Endothelial cell of umbilical vein (primary cell): ENCODE measurements at regions not wholly inside any gene's neighbourhood (a gene's known extent, or its start where the extent isn't known, plus 50 kb on each side); places are given as distances from the start of the nearest gene placed in this dataset.
A peak's percentile ranks its signal among the peaks of the same experiment; 100 is the strongest.

Experiments
- BruUV-seq: library from RNA; stranded (reverse); fragments of 400-500 nt; replicated peaks from 2 replicates; lab custom pipeline; 2021; lab: Mats Ljungman, UMichigan
- CTCF ChIA-PET: fragments of 300-600, 350-600 bp; sonication (Branson Sonifier 250); formaldehyde crosslinking; loops from one replicate; lab custom pipeline; 2021; ENCODE audit warnings: antibody characterized with exemption, inconsistent platforms; lab: Charles Lee
- POLR2A ChIA-PET: fragments of 300-600, 350-600 bp; sonication (Branson Sonifier 250); formaldehyde crosslinking; loops from one replicate; lab custom pipeline; 2021; ENCODE audit warnings: antibody characterized with exemption, inconsistent platforms; lab: Charles Lee
- DNase-seq: peaks from one replicate; pipeline ENCODE4 v3.0.0-alpha.2; 2011; ENCODE audit warnings: low read depth, low spot score
- FAIRE-seq: peaks from 2 replicates; lab custom pipeline; 2011; peaks lifted over from hg19 to GRCh38; lab: Jason Lieb, UNC
- H2AFZ ChIP-seq: 2 replicates; pipeline ENCODE4 v1.6.0; 2012; ENCODE audit warnings: low read depth, low read length, control low read depth, inconsistent platforms
- H3K27ac ChIP-seq: 2 replicates; pipeline ENCODE4 v1.5.1; 2011; ENCODE audit warnings: low read depth, mild to moderate bottlenecking, control low read depth, low read length, moderate library complexity; ENCODE audit not compliant: insufficient read depth
- H3K27me3 ChIP-seq, 2 experiments: 2 replicates each; pipeline versions ENCODE4 v1.6.0 to v1.6.1; 2011; ENCODE audit warnings: low read length in 2 of 2, mixed read lengths in 1 of 2; ENCODE audit not compliant: control insufficient read depth in 2 of 2, insufficient read depth in 2 of 2
- H3K36me3 ChIP-seq, 2 experiments: 2 replicates in 1 of 2; 3 replicates in 1 of 2; pipeline ENCODE4 v1.5.1; 2011; ENCODE audit warnings: low read length in 2 of 2, mild to moderate bottlenecking in 1 of 2, moderate library complexity in 1 of 2; ENCODE audit not compliant: control insufficient read depth in 2 of 2, insufficient read depth in 2 of 2; ENCODE audit errors: extremely low read depth in 1 of 2
- H3K4me1 ChIP-seq: 3 replicates; pipeline ENCODE4 v1.5.1; 2011; ENCODE audit warnings: mild to moderate bottlenecking, low read length; ENCODE audit not compliant: control insufficient read depth, insufficient read depth; ENCODE audit errors: extremely low read depth
- H3K4me2 ChIP-seq: 2 replicates; pipeline ENCODE4 v1.6.1; 2011; ENCODE audit warnings: low read length, control low read depth, mixed read lengths; ENCODE audit not compliant: insufficient read depth
- H3K4me3 ChIP-seq, 3 experiments: fragments of 200-600 bp in 1 of 3; sonication (generic), shearing (Covaris generic) in 1 of 3; replicated peaks in 1 of 3; 2 replicates each; pipeline ENCODE4 v1.5.1; 2011 to 2016; ENCODE audit warnings: control low read depth in 3 of 3, low read length in 3 of 3, mild to moderate bottlenecking in 2 of 3, inconsistent platforms in 1 of 3, low read depth in 1 of 3, moderate library complexity in 1 of 3; ENCODE audit not compliant: insufficient read depth in 1 of 3
- H3K79me2 ChIP-seq: 2 replicates; pipeline ENCODE4 v1.6.0; 2012; ENCODE audit warnings: low read length, inconsistent platforms; ENCODE audit not compliant: control insufficient read depth, insufficient read depth
- H3K9ac ChIP-seq: replicated peaks from 2 replicates; pipeline ENCODE3; 2011; ENCODE audit warnings: low read length, control low read depth; ENCODE audit not compliant: insufficient read depth; ENCODE audit errors: extremely low read depth
- H3K9me1 ChIP-seq: replicated peaks from 3 replicates; pipeline ENCODE4 v1.6.0; 2011; ENCODE audit warnings: mild to moderate bottlenecking, low read length; ENCODE audit not compliant: control insufficient read depth, insufficient read depth; ENCODE audit errors: extremely low read depth
- H3K9me3 ChIP-seq: replicated peaks from 2 replicates; pipeline ENCODE4 v1.5.1; 2012; ENCODE audit warnings: low read length, inconsistent platforms; ENCODE audit not compliant: control insufficient read depth, insufficient read depth
- H4K20me1 ChIP-seq: replicated peaks from 2 replicates; pipeline ENCODE3; 2011; ENCODE audit warnings: mild to moderate bottlenecking, low read length; ENCODE audit not compliant: control insufficient read depth, insufficient read depth; ENCODE audit errors: extremely low read depth
- CTCF ChIP-seq, 2 donors: IDR thresholded peaks; 1 replicate in 1 of 2; 2 replicates in 1 of 2; pipeline ENCODE4 v1.5.1; 2011; ENCODE audit warnings: low read length in 2 of 2, mild to moderate bottlenecking in 2 of 2, moderate library complexity in 2 of 2, control low read depth in 1 of 2, inconsistent platforms in 1 of 2, low read depth in 1 of 2; ENCODE audit not compliant: insufficient read depth in 1 of 2; ENCODE audit errors: extremely low read depth in 1 of 2
- EZH2 ChIP-seq: IDR thresholded peaks from 2 replicates; pipeline ENCODE4 v1.6.1; 2012; ENCODE audit warnings: borderline replicate concordance, low read depth, mild to moderate bottlenecking, moderate library complexity, low read length, inconsistent platforms; ENCODE audit not compliant: severe bottlenecking
- FOS ChIP-seq: IDR thresholded peaks from 2 replicates; pipeline ENCODE4 v1.6.1; 2011; ENCODE audit warnings: mild to moderate bottlenecking, low read length, moderate library complexity, borderline replicate concordance; ENCODE audit not compliant: insufficient read depth
- GATA2 ChIP-seq: IDR thresholded peaks from 2 replicates; pipeline ENCODE4 v1.7.0; 2011; ENCODE audit warnings: low read depth, mild to moderate bottlenecking, moderate library complexity, mixed read lengths, low read length; ENCODE audit not compliant: insufficient read length, insufficient read depth
- JUN ChIP-seq: IDR thresholded peaks from 2 replicates; pipeline ENCODE4 v1.6.1; 2011; ENCODE audit warnings: borderline replicate concordance, low read depth; ENCODE audit not compliant: insufficient read length, insufficient read depth
- MAX ChIP-seq: IDR thresholded peaks from 2 replicates; pipeline ENCODE4 v1.6.1; 2011; ENCODE audit not compliant: insufficient read depth, insufficient read length
- MYC ChIP-seq: IDR thresholded peaks from one replicate; pipeline ENCODE4 v1.6.1; 2011; ENCODE audit warnings: mild to moderate bottlenecking, low read depth, low read length
- POLR2A ChIP-seq: IDR thresholded peaks from 2 replicates; pipeline ENCODE4 v1.6.1; 2012; ENCODE audit warnings: low read depth, mild to moderate bottlenecking, control low read depth, low read length
- POLR2AphosphoS5 ChIP-seq: IDR thresholded peaks from 2 replicates; pipeline ENCODE4 v1.6.1; 2012; ENCODE audit warnings: low read depth, mild to moderate bottlenecking, control low read depth, low read length, moderate library complexity; ENCODE audit not compliant: insufficient read depth
- dilution Hi-C: fragments of 300-500 bp; cut with MboI; formaldehyde crosslinking; loops from one replicate; pipeline ENCODE4 v1.15.0; 2019; ENCODE audit warnings: low sequenced_read_pairs; ENCODE audit not compliant: extremely low pct_ligation_motif_present
- intact Hi-C: fragments of 100-400 bp; cut with micrococcal nuclease; formaldehyde crosslinking; loops from one replicate; pipeline ENCODE4 v1.10.0; 2022

- H3K4me2 ChIP-seq: no peak overlapping the region
- no TSS peak for BruUV-seq
- intact Hi-C loops: no loop called here
- H2AFZ ChIP-seq: no peak overlapping the region
- no peak overlapping the region for H3K27ac ChIP-seq
- dilution Hi-C loops: no loop called here
- H3K9me1 ChIP-seq: no peaks in the 10 kb centered on the region
- peak; percentile 18 for FAIRE-seq
- H3K9me3 ChIP-seq: peaks cover 69% of the 10 kb centered on the region
- no peak for DNase-seq
- no peaks in the 10 kb centered on the region for H3K36me3 ChIP-seq
- H3K4me1 ChIP-seq: no peaks in the 10 kb centered on the region
- H3K4me3 ChIP-seq: no peak overlapping the region
- POLR2A ChIA-PET: no interaction called here
- no peaks in the 10 kb centered on the region for H3K27me3 ChIP-seq
- H3K79me2 ChIP-seq: no peaks in the 10 kb centered on the region
- TF ChIP-seq FOS (no peak), EZH2 (no peak), CTCF (IDR thresholded peaks at IDR 0.05; ENCODE audit: extremely low read depth in 1 of 2, insufficient read depth in 1 of 2, low read depth in 1 of 2, low read length in 2 of 2) (no peak), GATA2 (no peak), MAX (no peak), POLR2A (no peak), JUN (no peak), MYC (no peak), POLR2AphosphoS5 (no peak)
- H3K9ac ChIP-seq: no peak overlapping the region
- no peaks in the 10 kb centered on the region for H4K20me1 ChIP-seq
- CTCF ChIA-PET: no interaction called here
These were observed 192.5 kb downstream of the GOLGA6L6 start for GRCh38 chr15:20348900-20349773.
